ENCODE measurements at regions not wholly inside any gene's neighbourhood (a gene's known extent, or its start where the extent isn't known, plus 50 kb on each side); places are given as distances from the start of the nearest gene placed in this dataset.
"Not testable (repeated sequence)": the region's sequence is repeated elsewhere in the genome, so short reads cannot be mapped to it uniquely, and the experiment has no call there.

GRCh38 chr17:5911919-5912318 lies 158.3 kb upstream of the WSCD1 start:
- DNase-seq: no peak

- no peak for DNase-seq
These were observed 157.1 kb upstream of the WSCD1 start for GRCh38 chr17:5913032-5913531.

- DNase-seq: no peak
These were observed 156.5 kb upstream of the WSCD1 start for GRCh38 chr17:5913641-5914040.

- no peak for DNase-seq
These were observed 154.8 kb upstream of the WSCD1 start for GRCh38 chr17:5915337-5915736.

- no peak for DNase-seq
These were observed 151.1 kb upstream of the WSCD1 start for GRCh38 chr17:5919089-5919488.

- no peak for DNase-seq
These were observed 148.5 kb upstream of the WSCD1 start for GRCh38 chr17:5921512-5922282.

- DNase-seq: no peak
These were observed 147.7 kb upstream of the WSCD1 start for GRCh38 chr17:5922476-5922875.

- no peak for DNase-seq
These were observed 140.5 kb upstream of the WSCD1 start for GRCh38 chr17:5929721-5930120.

- DNase-seq: not testable (repeated sequence)
These were observed 139.6 kb upstream of the WSCD1 start for GRCh38 chr17:5930555-5930954.

- DNase-seq: no peak
These were observed 138.6 kb upstream of the WSCD1 start for GRCh38 chr17:5931616-5932015.

- DNase-seq: no peak
These were observed 136.7 kb upstream of the WSCD1 start for GRCh38 chr17:5933430-5933829.

- DNase-seq: no peak
These were observed 128.9 kb upstream of the WSCD1 start for GRCh38 chr17:5941258-5941657.

GRCh38 chr17:5942687-5943086 lies 127.5 kb upstream of the WSCD1 start:
- no peak for DNase-seq

- DNase-seq: no peak
These were observed 126.9 kb upstream of the WSCD1 start for GRCh38 chr17:5943232-5943631.

- no peak for DNase-seq
These were observed 126.2 kb upstream of the WSCD1 start for GRCh38 chr17:5943982-5944381.

GRCh38 chr17:5947701-5948180 lies 122.4 kb upstream of the WSCD1 start:
- DNase-seq: no peak

- no peak for DNase-seq
These were observed 121.4 kb upstream of the WSCD1 start for GRCh38 chr17:5948811-5949210.

- DNase-seq: no peak
These were observed 119.3 kb upstream of the WSCD1 start for GRCh38 chr17:5950878-5951277.

- no peak for DNase-seq
These were observed 118.3 kb upstream of the WSCD1 start for GRCh38 chr17:5951912-5952311.

- no peak for DNase-seq
These were observed 117.7 kb upstream of the WSCD1 start for GRCh38 chr17:5952518-5952917.

- no peak for DNase-seq
These were observed 114.4 kb upstream of the WSCD1 start for GRCh38 chr17:5955764-5956163.

GRCh38 chr17:5958850-5959249 lies 111.3 kb upstream of the WSCD1 start:
- no peak for DNase-seq

- no peak for DNase-seq
These were observed 107.8 kb upstream of the WSCD1 start for GRCh38 chr17:5962371-5962770.

GRCh38 chr17:5971969-5972368 lies 98.2 kb upstream of the WSCD1 start:
- DNase-seq: no peak

- no peak for DNase-seq
These were observed 96.8 kb upstream of the WSCD1 start for GRCh38 chr17:5973410-5973809.
